Duodenal mucosa (tissue), 2 donors: ENCODE measurements at regions not wholly inside any gene's neighbourhood (a gene's known extent, or its start where the extent isn't known, plus 50 kb on each side); places are given as distances from the start of the nearest gene placed in this dataset.

Experiments
- H3K27ac ChIP-seq: one replicate; pipeline ENCODE4 v1.7.0; 2013; ENCODE audit warnings: low read depth, low read length
- H3K27me3 ChIP-seq, 2 donors: one replicate each; pipeline ENCODE4 v1.7.0; 2013; ENCODE audit warnings: low read length in 2 of 2, control low read depth in 1 of 2; ENCODE audit not compliant: insufficient read depth in 2 of 2, control insufficient read depth in 1 of 2
- H3K36me3 ChIP-seq, 2 donors: one replicate each; pipeline ENCODE4 v1.7.0; 2013; ENCODE audit warnings: low read length in 2 of 2, control low read depth in 1 of 2; ENCODE audit not compliant: insufficient read depth in 2 of 2, control insufficient read depth in 1 of 2
- H3K4me1 ChIP-seq, 2 donors: one replicate each; pipeline ENCODE4 v1.7.0; 2013; ENCODE audit warnings: low read length in 2 of 2, control low read depth in 1 of 2; ENCODE audit not compliant: insufficient read depth in 2 of 2, control insufficient read depth in 1 of 2
- H3K4me3 ChIP-seq, 2 donors: one replicate each; pipeline ENCODE4 v1.7.0; 2013; ENCODE audit warnings: low read length in 2 of 2, low read depth in 1 of 2
- H3K9ac ChIP-seq, 2 donors: one replicate each; pipeline ENCODE4 v1.7.0; 2013; ENCODE audit warnings: low read length in 2 of 2, low read depth in 1 of 2
- H3K9me3 ChIP-seq, 2 donors: one replicate each; pipeline ENCODE4 v1.7.0; 2013; ENCODE audit warnings: low read length in 2 of 2, control low read depth in 1 of 2; ENCODE audit not compliant: control insufficient read depth in 1 of 2

GRCh38 chr17:74042744-74043486 lies 160.6 kb upstream of the RPL38 start:
- no peak overlapping the region for H3K9ac ChIP-seq
- H3K4me3 ChIP-seq = no peak overlapping the region
- peaks cover 0 to 3% of the 10 kb centered on the region in 2 donors for H3K27me3 ChIP-seq
- no peaks in the 10 kb centered on the region for H3K36me3 ChIP-seq
- no peak overlapping the region for H3K27ac ChIP-seq
- no peaks in the 10 kb centered on the region for H3K9me3 ChIP-seq
- H3K4me1 ChIP-seq = peaks cover 0 to 6% of the 10 kb centered on the region in 2 donors

GRCh38 chr17:74043976-74044375 lies 159.5 kb upstream of the RPL38 start:
- H3K9ac ChIP-seq = no peak overlapping the region
- peaks cover 0 to 6% of the 10 kb centered on the region in 2 donors for H3K4me1 ChIP-seq
- no peak overlapping the region for H3K27ac ChIP-seq
- H3K4me3 ChIP-seq = no peak overlapping the region
- H3K36me3 ChIP-seq = no peaks in the 10 kb centered on the region
- H3K9me3 ChIP-seq = no peaks in the 10 kb centered on the region
- peaks cover 0 to 4% of the 10 kb centered on the region in 2 donors for H3K27me3 ChIP-seq

- Histone ChIP-seq H3K4me1 (peaks cover 0 to 6% of the 10 kb centered on the region in 2 donors), H3K27me3 (peaks cover 2 to 14% of the 10 kb centered on the region in 2 donors), H3K9ac (no peak overlapping the region), H3K9me3 (no peaks in the 10 kb centered on the region), H3K36me3 (no peaks in the 10 kb centered on the region), H3K4me3 (no peak overlapping the region), H3K27ac (no peak overlapping the region)
These were observed 157.7 kb upstream of the RPL38 start for GRCh38 chr17:74045608-74046280.

- peaks cover 11 to 16% of the 10 kb centered on the region in 2 donors for H3K27me3 ChIP-seq
These were observed 154.1 kb upstream of the RPL38 start for GRCh38 chr17:74049167-74049966.

GRCh38 chr17:74049967-74050458 lies 153.5 kb upstream of the RPL38 start:
- H3K36me3 ChIP-seq = no peaks in the 10 kb centered on the region
- H3K4me3 ChIP-seq = no peak overlapping the region
- H3K27ac ChIP-seq = no peak overlapping the region
- H3K9me3 ChIP-seq = no peaks in the 10 kb centered on the region
- H3K27me3 ChIP-seq = peaks cover 13 to 16% of the 10 kb centered on the region in 2 donors
- no peaks in the 10 kb centered on the region for H3K4me1 ChIP-seq
- no peak overlapping the region for H3K9ac ChIP-seq

More at GRCh38 chr17:74049167-74049966, 154.1 kb upstream of the RPL38 start:
- Histone ChIP-seq H3K27ac (no peak overlapping the region), H3K9ac (no peak overlapping the region), H3K36me3 (no peaks in the 10 kb centered on the region), H3K4me1 (no peaks in the 10 kb centered on the region), H3K4me3 (no peak overlapping the region), H3K9me3 (no peaks in the 10 kb centered on the region)

GRCh38 chr17:74051348-74051747 lies 152.1 kb upstream of the RPL38 start:
- Histone ChIP-seq H3K9me3 (no peaks in the 10 kb centered on the region), H3K36me3 (no peaks in the 10 kb centered on the region), H3K4me3 (no peak overlapping the region), H3K27ac (no peak overlapping the region), H3K27me3 (peaks cover 13% of the 10 kb centered on the region in 2 donors), H3K9ac (no peak overlapping the region), H3K4me1 (no peaks in the 10 kb centered on the region)

- no peaks in the 10 kb centered on the region for H3K4me1 ChIP-seq
- no peak overlapping the region for H3K9ac ChIP-seq
- H3K27me3 ChIP-seq = peaks cover 13 to 21% of the 10 kb centered on the region in 2 donors
- H3K4me3 ChIP-seq = no peak overlapping the region
- no peaks in the 10 kb centered on the region for H3K9me3 ChIP-seq
- no peaks in the 10 kb centered on the region for H3K36me3 ChIP-seq
- H3K27ac ChIP-seq = no peak overlapping the region
These were observed 150.3 kb upstream of the RPL38 start for GRCh38 chr17:74052993-74053711.

GRCh38 chr17:74053712-74054078 lies 149.8 kb upstream of the RPL38 start:
- H3K27me3 ChIP-seq = peaks cover 13 to 21% of the 10 kb centered on the region in 2 donors
- no peaks in the 10 kb centered on the region for H3K4me1 ChIP-seq
- no peak overlapping the region for H3K9ac ChIP-seq
- no peak overlapping the region for H3K4me3 ChIP-seq
- H3K36me3 ChIP-seq = no peaks in the 10 kb centered on the region
- no peak overlapping the region for H3K27ac ChIP-seq
- H3K9me3 ChIP-seq = no peaks in the 10 kb centered on the region

- Histone ChIP-seq H3K4me1 (no peaks in the 10 kb centered on the region), H3K4me3 (no peak overlapping the region), H3K36me3 (no peaks in the 10 kb centered on the region), H3K27me3 (peaks cover 13 to 18% of the 10 kb centered on the region in 2 donors), H3K9ac (no peak overlapping the region), H3K9me3 (no peaks in the 10 kb centered on the region), H3K27ac (no peak overlapping the region)
These were observed 149.2 kb upstream of the RPL38 start for GRCh38 chr17:74054249-74054648.
